ENCODE measurements at regions not wholly inside any gene's neighbourhood (a gene's known extent, or its start where the extent isn't known, plus 50 kb on each side); places are given as distances from the start of the nearest gene placed in this dataset.

GRCh38 chr2:118721817-118722551 lies 125.5 kb downstream of the EN1 start (continued):
- TF ChIP-seq NR0B1 (IDR thresholded peaks at IDR 0.05; ENCODE audit: partially characterized antibody), result no peak
- peak; percentile 61 to 80; a peak in 3 of 4 replicates for TF ChIP-seq TRIM24 (IDR thresholded peaks at IDR 0.05)
- peak; percentile 43; the same call in 1 of the 2 replicates for TF ChIP-seq NCOA1 (IDR thresholded peaks at IDR 0.05; ENCODE audit: low read depth)
- no peak for TF ChIP-seq IRF1 (CRISPR knock-in tag; IDR thresholded peaks at IDR 0.05; ENCODE audit: borderline replicate concordance)
- no peak for TF ChIP-seq MCM5 (IDR thresholded peaks at IDR 0.05; ENCODE audit: low read depth)
- TF ChIP-seq CGGBP1 (CRISPR knock-in tag; IDR thresholded peaks at IDR 0.05), result no peak
- TF ChIP-seq ARID2 (IDR thresholded peaks at IDR 0.05), result no peak
- no peak for TF ChIP-seq SREBF2 (CRISPR knock-in tag; IDR thresholded peaks at IDR 0.05)
- TF ChIP-seq RBM25 (IDR thresholded peaks at IDR 0.05; ENCODE audit: low read depth, low read length, severe bottlenecking), result no peak
- no peak for TF ChIP-seq NFXL1 (CRISPR knock-in tag; IDR thresholded peaks at IDR 0.05)
- TF ChIP-seq HMGXB4 (CRISPR knock-in tag; IDR thresholded peaks at IDR 0.05), result no peak
- no peak for TF ChIP-seq ZNF212 (CRISPR knock-in tag; IDR thresholded peaks at IDR 0.05)
- no peak for TF ChIP-seq FOS (IDR thresholded peaks at IDR 0.05; ENCODE audit: extremely low read depth, insufficient read length)
- no peak for TF ChIP-seq LEF1 (IDR thresholded peaks at IDR 0.05)
- TF ChIP-seq ZC3H11A (IDR thresholded peaks at IDR 0.05; ENCODE audit: low read depth, low read length), result no peak
- TF ChIP-seq CHCHD3 (CRISPR knock-in tag; IDR thresholded peaks at IDR 0.05), result no peak
- TF ChIP-seq HES1 (IDR thresholded peaks at IDR 0.05; ENCODE audit: low read depth), result peak; percentile 73
- TF ChIP-seq ZNF561 (CRISPR knock-in tag; conservative IDR thresholded peaks at IDR 0.05), result no peak
- TF ChIP-seq TCF7 (IDR thresholded peaks at IDR 0.05; ENCODE audit: borderline replicate concordance), result no peak
- TF ChIP-seq BRD9 (IDR thresholded peaks at IDR 0.05; ENCODE audit: low read depth, partially characterized antibody), result no peak

Data from K562 (cell line).